Activated CD8-positive, alpha-beta T cell treated with anti-CD3 and anti-CD28 coated beads for 36 hours (primary cell): ENCODE measurements at regions not wholly inside any gene's neighbourhood (a gene's known extent, or its start where the extent isn't known, plus 50 kb on each side); places are given as distances from the start of the nearest gene placed in this dataset.

ENCODE experiments used
- ATAC-seq: fragments of 200-7000 bp; cut with Tn5 transposase; one replicate; pipeline ENCODE4 v1.10.0; 2021; ENCODE audit warnings: mild to moderate bottlenecking, moderate library complexity
- CTCF ChIA-PET: fragments of 350-600 bp; sonication (Branson Sonifier 250); formaldehyde crosslinking; loops from one replicate; lab custom pipeline; 2021; ENCODE audit warnings: antibody characterized with exemption; lab: Charles Lee
- POLR2A ChIA-PET: fragments of 350-600 bp; sonication (Branson Sonifier 250); formaldehyde crosslinking; loops from one replicate; lab custom pipeline; 2021; ENCODE audit warnings: antibody characterized with exemption; lab: Charles Lee
- DNase-seq: peaks from one replicate; pipeline ENCODE4 v3.0.0-alpha.2; 2020
- H3K27ac Mint-ChIP-seq: one replicate; pipeline ENCODE4 v1.8.0; 2021; ENCODE audit warnings: mild to moderate bottlenecking, mixed read lengths
- H3K27me3 Mint-ChIP-seq: one replicate; pipeline ENCODE4 v1.8.0; 2021; ENCODE audit warnings: mixed read lengths
- H3K36me3 Mint-ChIP-seq: one replicate; pipeline ENCODE4 v1.8.0; 2021; ENCODE audit warnings: low read depth, mixed read lengths
- H3K4me1 Mint-ChIP-seq: one replicate; pipeline ENCODE4 v1.8.0; 2021; ENCODE audit warnings: low read depth, mixed read lengths
- H3K4me3 Mint-ChIP-seq: one replicate; pipeline ENCODE4 v1.8.0; 2021; ENCODE audit warnings: mild to moderate bottlenecking, moderate library complexity, mixed read lengths
- H3K9me3 Mint-ChIP-seq: one replicate; pipeline ENCODE4 v1.8.0; 2021; ENCODE audit warnings: mixed read lengths
- intact Hi-C: fragments of 100-400 bp; cut with micrococcal nuclease; formaldehyde crosslinking; loops from one replicate; pipeline ENCODE4 v1.10.0; 2022
- TF ChIP-seq, protein P1 (sequence below): fragments of 200-600 bp; IDR thresholded peaks from one replicate; pipeline ENCODE4 v1.8.0; 2022; ENCODE audit warnings: antibody characterized with exemption, mild to moderate bottlenecking

DNA sequence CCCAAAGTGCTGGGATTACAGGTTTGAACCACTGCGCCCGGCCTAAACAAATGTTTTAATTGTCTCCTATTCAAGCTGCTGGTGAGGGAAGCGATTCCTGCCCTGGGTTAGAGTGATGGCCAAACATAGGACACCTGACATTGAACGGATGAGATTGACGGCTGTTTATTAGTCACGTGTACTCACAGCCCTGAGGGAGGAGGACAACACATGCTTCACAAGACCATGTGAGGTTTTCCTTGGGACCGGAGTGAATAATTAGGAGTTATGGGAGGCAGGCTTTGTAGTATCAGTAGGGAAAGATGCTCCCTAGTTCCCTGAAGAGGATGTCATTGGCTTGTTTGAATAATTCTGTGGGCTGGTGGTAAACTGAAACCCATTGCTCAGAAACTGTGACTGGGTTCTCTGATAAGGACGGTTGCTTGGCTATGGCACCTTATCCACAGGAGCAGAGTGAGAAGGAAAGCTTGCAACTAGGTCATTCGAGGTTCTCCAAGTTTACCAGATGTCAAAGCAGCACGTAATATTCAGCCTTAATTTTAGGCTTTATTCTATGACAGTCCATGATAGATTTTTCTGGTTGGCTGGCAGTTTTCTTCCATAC lies 245.8 kb downstream of the PLA2G4A start:
- Mint-ChIP-seq H3K4me3 (no peak overlapping the region), H3K36me3 (peaks cover 7% of the 10 kb centered on the region), H3K27me3 (no peaks in the 10 kb centered on the region), H3K4me1 (peaks cover 2% of the 10 kb centered on the region), H3K27ac (peak overlapping the region; percentile 10), H3K9me3 (peaks cover 5% of the 10 kb centered on the region)
- ATAC-seq: no peak
- DNase-seq: no peak
- ChIA-PET POLR2A (no interaction called here), CTCF (no interaction called here)
- TF ChIP-seq, protein P1, sequence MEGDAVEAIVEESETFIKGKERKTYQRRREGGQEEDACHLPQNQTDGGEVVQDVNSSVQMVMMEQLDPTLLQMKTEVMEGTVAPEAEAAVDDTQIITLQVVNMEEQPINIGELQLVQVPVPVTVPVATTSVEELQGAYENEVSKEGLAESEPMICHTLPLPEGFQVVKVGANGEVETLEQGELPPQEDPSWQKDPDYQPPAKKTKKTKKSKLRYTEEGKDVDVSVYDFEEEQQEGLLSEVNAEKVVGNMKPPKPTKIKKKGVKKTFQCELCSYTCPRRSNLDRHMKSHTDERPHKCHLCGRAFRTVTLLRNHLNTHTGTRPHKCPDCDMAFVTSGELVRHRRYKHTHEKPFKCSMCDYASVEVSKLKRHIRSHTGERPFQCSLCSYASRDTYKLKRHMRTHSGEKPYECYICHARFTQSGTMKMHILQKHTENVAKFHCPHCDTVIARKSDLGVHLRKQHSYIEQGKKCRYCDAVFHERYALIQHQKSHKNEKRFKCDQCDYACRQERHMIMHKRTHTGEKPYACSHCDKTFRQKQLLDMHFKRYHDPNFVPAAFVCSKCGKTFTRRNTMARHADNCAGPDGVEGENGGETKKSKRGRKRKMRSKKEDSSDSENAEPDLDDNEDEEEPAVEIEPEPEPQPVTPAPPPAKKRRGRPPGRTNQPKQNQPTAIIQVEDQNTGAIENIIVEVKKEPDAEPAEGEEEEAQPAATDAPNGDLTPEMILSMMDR: no peak
- intact Hi-C loops: no loop called here

DNA sequence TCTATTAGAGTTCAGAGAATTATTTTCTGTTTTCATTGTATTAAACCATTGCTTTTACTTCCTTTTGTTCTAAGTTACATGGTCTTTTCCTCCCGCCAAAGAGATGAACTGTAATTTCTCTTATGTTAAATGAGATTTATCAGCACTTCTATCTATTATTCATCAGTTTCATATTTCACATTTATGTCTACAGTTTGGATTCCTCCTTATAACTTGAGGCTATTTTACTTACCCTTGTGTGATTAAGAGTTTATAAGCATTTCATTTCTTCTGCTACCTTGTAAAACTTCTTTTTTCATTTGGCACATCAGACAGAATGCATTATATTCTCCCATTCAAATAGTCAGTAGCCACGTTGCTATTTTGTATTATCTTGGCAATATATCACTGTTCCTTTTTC lies 248.2 kb downstream of the PLA2G4A start:
- no peaks in the 10 kb centered on the region for H3K4me1 Mint-ChIP-seq
- ATAC-seq (no peak), DNase-seq (no peak)
- no peak overlapping the region for H3K4me3 Mint-ChIP-seq
- peaks cover 7% of the 10 kb centered on the region for H3K36me3 Mint-ChIP-seq
- TF ChIP-seq, protein P1: no peak
- CTCF ChIA-PET: no interaction called here
- POLR2A ChIA-PET: no interaction called here
- intact Hi-C loops: no loop called here
- H3K27ac Mint-ChIP-seq: no peak overlapping the region
- peaks cover 5% of the 10 kb centered on the region for H3K9me3 Mint-ChIP-seq
- no peaks in the 10 kb centered on the region for H3K27me3 Mint-ChIP-seq

DNA sequence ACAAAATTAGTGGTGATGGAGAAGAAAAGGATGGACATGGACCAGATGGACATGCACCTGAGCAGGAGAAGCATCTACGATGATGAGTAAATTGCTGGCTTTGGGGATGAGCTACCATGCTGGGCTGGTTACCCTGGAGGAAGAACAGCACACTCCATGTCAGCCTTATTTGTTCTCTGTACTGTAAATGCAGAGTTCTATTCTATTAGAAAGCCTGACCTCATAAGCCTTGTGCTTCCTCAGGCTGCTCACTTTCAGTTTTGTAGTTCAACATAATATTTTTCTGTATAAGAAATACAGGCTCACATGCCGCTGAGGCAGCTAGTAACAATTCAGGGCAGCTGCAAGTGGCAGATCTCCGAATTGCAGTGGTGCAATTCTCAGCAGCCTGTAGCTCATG lies 249.6 kb downstream of the PLA2G4A start:
- DNase-seq (no peak), ATAC-seq (no peak)
- H3K36me3 Mint-ChIP-seq: peaks cover 6% of the 10 kb centered on the region
- H3K27me3 Mint-ChIP-seq: no peaks in the 10 kb centered on the region
- no peaks in the 10 kb centered on the region for H3K4me1 Mint-ChIP-seq
- CTCF ChIA-PET: no interaction called here
- intact Hi-C loops: no loop called here
- POLR2A ChIA-PET: no interaction called here
- peaks cover 5% of the 10 kb centered on the region for H3K9me3 Mint-ChIP-seq
- TF ChIP-seq, protein P1: no peak
- no peak overlapping the region for H3K4me3 Mint-ChIP-seq
- no peak overlapping the region for H3K27ac Mint-ChIP-seq

DNA sequence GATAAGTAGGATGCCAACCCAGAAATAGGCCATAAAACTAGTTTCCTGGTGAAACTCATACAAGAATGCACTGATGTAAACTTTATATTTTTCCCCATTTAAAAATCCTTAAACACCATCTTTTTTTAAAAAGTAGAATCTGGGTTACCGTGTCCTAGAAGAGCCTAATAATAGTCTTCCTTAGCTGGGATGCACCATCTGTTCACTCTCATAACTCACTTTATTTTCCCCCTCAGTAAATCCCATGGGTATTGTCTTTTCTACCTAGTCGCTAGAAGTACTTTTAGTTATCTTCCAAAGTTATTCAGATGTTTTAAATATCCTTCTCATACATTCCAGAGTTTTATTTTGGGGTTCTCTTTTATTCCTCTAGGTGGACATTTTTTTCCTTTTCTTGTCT lies 250.2 kb downstream of the PLA2G4A start:
- H3K36me3 Mint-ChIP-seq: peaks cover 4% of the 10 kb centered on the region
- ATAC-seq (no peak), DNase-seq (no peak)
- no peaks in the 10 kb centered on the region for H3K4me1 Mint-ChIP-seq
- H3K27ac Mint-ChIP-seq: no peak overlapping the region
- no peak overlapping the region for H3K4me3 Mint-ChIP-seq
- POLR2A ChIA-PET: no interaction called here
- peaks cover 5% of the 10 kb centered on the region for H3K9me3 Mint-ChIP-seq
- CTCF ChIA-PET: no interaction called here
- TF ChIP-seq, protein P1: no peak
- H3K27me3 Mint-ChIP-seq: no peaks in the 10 kb centered on the region
- intact Hi-C loops: no loop called here

DNA sequence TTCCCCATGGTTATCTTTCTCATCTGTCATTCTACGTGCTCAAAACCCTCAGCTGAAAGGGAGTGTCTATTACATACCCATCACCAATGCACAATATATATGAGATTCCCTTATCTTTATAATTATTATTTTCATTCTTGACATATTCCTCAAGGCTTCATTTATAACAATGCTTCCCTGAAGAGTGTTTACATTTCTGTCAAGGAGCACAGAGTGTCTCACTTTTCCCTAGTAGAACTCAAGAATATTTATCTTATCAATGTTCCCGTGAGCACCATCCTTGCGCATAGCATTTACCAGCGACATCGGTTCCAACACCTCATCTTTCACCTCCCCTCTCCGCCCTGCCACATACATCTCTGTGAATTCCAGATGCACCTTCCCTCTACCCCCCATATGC lies 250.6 kb downstream of the PLA2G4A start:
- Mint-ChIP-seq H3K4me3 (no peak overlapping the region), H3K4me1 (no peaks in the 10 kb centered on the region), H3K9me3 (peaks cover 4% of the 10 kb centered on the region), H3K27me3 (no peaks in the 10 kb centered on the region), H3K36me3 (peaks cover 4% of the 10 kb centered on the region), H3K27ac (no peak overlapping the region)
- ATAC-seq (no peak), DNase-seq (no peak)
- intact Hi-C loops: no loop called here
- TF ChIP-seq, protein P1: no peak
- CTCF ChIA-PET: no interaction called here
- POLR2A ChIA-PET: no interaction called here
